Trophoblast cell (in vitro differentiated cells and primary cell): ENCODE measurements at regions not wholly inside any gene's neighbourhood (a gene's known extent, or its start where the extent isn't known, plus 50 kb on each side); places are given as distances from the start of the nearest gene placed in this dataset.

Experiments used
- DNase-seq, 2 donors: peaks; one replicate each; pipeline ENCODE4 v3.0.0-alpha.2; 2016
- H2AFZ ChIP-seq: 2 replicates; pipeline ENCODE4 v1.6.1; 2013; ENCODE audit warnings: low read length, moderate library complexity, mild to moderate bottlenecking; ENCODE audit not compliant: insufficient read depth, poor library complexity
- H2AK5ac ChIP-seq: 2 replicates; pipeline ENCODE4 v1.6.1; 2013; ENCODE audit warnings: mild to moderate bottlenecking, low read length
- H2BK120ac ChIP-seq: 2 replicates; pipeline ENCODE4 v1.6.1; 2013; ENCODE audit warnings: low read length, mild to moderate bottlenecking, moderate library complexity; ENCODE audit not compliant: insufficient read depth, poor library complexity
- H2BK12ac ChIP-seq: 2 replicates; pipeline ENCODE4 v1.6.1; 2013; ENCODE audit warnings: mild to moderate bottlenecking, low read length, moderate library complexity
- H2BK5ac ChIP-seq: 2 replicates; pipeline ENCODE4 v1.6.1; 2013; ENCODE audit warnings: low read length, low read depth, moderate library complexity, mild to moderate bottlenecking; ENCODE audit not compliant: poor library complexity
- H3K14ac ChIP-seq: 2 replicates; pipeline ENCODE4 v1.6.1; 2013; ENCODE audit warnings: mild to moderate bottlenecking, low read length
- H3K18ac ChIP-seq: 2 replicates; pipeline ENCODE4 v1.6.1; 2013; ENCODE audit warnings: mild to moderate bottlenecking, low read length
- H3K23ac ChIP-seq: 2 replicates; pipeline ENCODE4 v1.6.1; 2013; ENCODE audit warnings: low read length
- H3K27ac ChIP-seq: 2 replicates; pipeline ENCODE4 v1.5.1; 2013; ENCODE audit warnings: low read depth, mild to moderate bottlenecking, inconsistent platforms, low read length, moderate library complexity
- H3K27me3 ChIP-seq: 2 replicates; pipeline ENCODE4 v1.6.1; 2013; ENCODE audit warnings: inconsistent platforms, mild to moderate bottlenecking, low read length, moderate library complexity; ENCODE audit not compliant: insufficient read depth
- H3K36me3 ChIP-seq, 2 experiments: 1 replicate in 1 of 2; 2 replicates in 1 of 2; pipeline ENCODE4 v1.6.1; 2013; ENCODE audit warnings: low read length in 2 of 2, mild to moderate bottlenecking in 2 of 2, moderate library complexity in 1 of 2; ENCODE audit not compliant: insufficient read depth in 2 of 2, control insufficient read depth in 1 of 2
- H3K4ac ChIP-seq: 2 replicates; pipeline ENCODE4 v1.6.1; 2013; ENCODE audit warnings: low read depth, mild to moderate bottlenecking, low read length, moderate library complexity
- H3K4me1 ChIP-seq, 2 experiments: 1 replicate in 1 of 2; 2 replicates in 1 of 2; pipeline ENCODE4 v1.6.1; 2013; ENCODE audit warnings: low read length in 2 of 2, mild to moderate bottlenecking in 2 of 2, moderate library complexity in 1 of 2; ENCODE audit not compliant: insufficient read depth in 2 of 2, control insufficient read depth in 1 of 2
- H3K4me2 ChIP-seq: 2 replicates; pipeline ENCODE4 v1.6.1; 2013; ENCODE audit warnings: inconsistent platforms, mild to moderate bottlenecking, low read length, moderate library complexity
- H3K4me3 ChIP-seq: 2 replicates; pipeline ENCODE4 v1.5.1; 2013; ENCODE audit warnings: mild to moderate bottlenecking, low read depth, low read length, inconsistent platforms
- H3K79me1 ChIP-seq: one replicate; pipeline ENCODE4 v1.6.1; 2013; ENCODE audit warnings: low read length
- H3K79me2 ChIP-seq: 2 replicates; pipeline ENCODE4 v1.6.1; 2013; ENCODE audit warnings: low read length, mild to moderate bottlenecking; ENCODE audit not compliant: control insufficient read depth, insufficient read depth, poor library complexity
- H3K9ac ChIP-seq: 2 replicates; pipeline ENCODE4 v1.6.1; 2013; ENCODE audit warnings: mild to moderate bottlenecking, low read length
- H3K9me3 ChIP-seq: 2 replicates; pipeline ENCODE4 v1.6.1; 2013; ENCODE audit warnings: low read depth, mild to moderate bottlenecking, control low read depth, inconsistent platforms, low read length; ENCODE audit not compliant: insufficient read depth
- H4K12ac ChIP-seq: 2 replicates; pipeline ENCODE4 v1.6.1; 2013; ENCODE audit warnings: low read depth, mild to moderate bottlenecking, low read length, moderate library complexity
- H4K8ac ChIP-seq: 2 replicates; pipeline ENCODE4 v1.6.1; 2013; ENCODE audit warnings: low read depth, mild to moderate bottlenecking, low read length, moderate library complexity
- H4K91ac ChIP-seq: one replicate; pipeline ENCODE4 v1.6.1; 2013; ENCODE audit warnings: low read depth, mild to moderate bottlenecking, low read length, moderate library complexity
- WGBS: extraction: QIAGEN DNeasy Blood & Tissue Kit; methylation state at CpG from one replicate; pipeline ENCODE4 v1.1.7; 2013; ENCODE audit warnings: missing lambda C conversion rate; ENCODE audit not compliant: insufficient read length, insufficient coverage; ENCODE audit errors: extremely low coverage; 5-methylcytosine and 5-hydroxymethylcytosine counted together

GRCh38 chr20:55009066-55009465, 533.7 kb downstream of the DOK5 start:
- no peaks in the 10 kb centered on the region for H3K9me3 ChIP-seq
- H2BK5ac ChIP-seq, result no peak overlapping the region
- H3K14ac ChIP-seq, result no peak overlapping the region
- H3K4ac ChIP-seq, result no peak overlapping the region
- no peak overlapping the region for H2AFZ ChIP-seq
- H3K4me2 ChIP-seq, result no peak overlapping the region
- no peak overlapping the region for H3K27ac ChIP-seq
- no peak overlapping the region for H2AK5ac ChIP-seq
- no peak overlapping the region for H3K9ac ChIP-seq
- H3K27me3 ChIP-seq, result no peaks in the 10 kb centered on the region
- no peak for DNase-seq
- H3K23ac ChIP-seq, result no peak overlapping the region
- no peak overlapping the region for H3K4me3 ChIP-seq
- H4K8ac ChIP-seq, result no peak overlapping the region
- no peaks in the 10 kb centered on the region for H3K79me1 ChIP-seq
- H4K12ac ChIP-seq, result no peak overlapping the region
- no peaks in the 10 kb centered on the region for H3K79me2 ChIP-seq
- no peak overlapping the region for H3K18ac ChIP-seq
- no peaks in the 10 kb centered on the region for H3K4me1 ChIP-seq
- no peaks in the 10 kb centered on the region for H3K36me3 ChIP-seq
- no peak overlapping the region for H4K91ac ChIP-seq
- no CpG with 5 or more reads among the region's 2 CpGs for WGBS
- no peak overlapping the region for H2BK12ac ChIP-seq
- H2BK120ac ChIP-seq, result no peak overlapping the region

- H3K79me1 ChIP-seq, result no peaks in the 10 kb centered on the region
- no peak overlapping the region for H4K91ac ChIP-seq
- H3K79me2 ChIP-seq, result no peaks in the 10 kb centered on the region
- no peak overlapping the region for H3K23ac ChIP-seq
- H3K36me3 ChIP-seq, result no peaks in the 10 kb centered on the region
- H3K4me1 ChIP-seq, result no peaks in the 10 kb centered on the region
- no peak overlapping the region for H2AFZ ChIP-seq
- H2BK120ac ChIP-seq, result no peak overlapping the region
- H3K27ac ChIP-seq, result no peak overlapping the region
- no peaks in the 10 kb centered on the region for H3K9me3 ChIP-seq
- WGBS, result no CpG with 5 or more reads among the region's 3 CpGs
- no peak overlapping the region for H4K8ac ChIP-seq
- H2BK5ac ChIP-seq, result no peak overlapping the region
- no peak overlapping the region for H2BK12ac ChIP-seq
- H4K12ac ChIP-seq, result no peak overlapping the region
- H3K14ac ChIP-seq, result no peak overlapping the region
- H3K4me2 ChIP-seq, result no peak overlapping the region
- no peak overlapping the region for H3K4ac ChIP-seq
- no peak overlapping the region for H3K18ac ChIP-seq
- H3K4me3 ChIP-seq, result no peak overlapping the region
- H3K9ac ChIP-seq, result no peak overlapping the region
- DNase-seq, result no peak
- H3K27me3 ChIP-seq, result no peaks in the 10 kb centered on the region
- H2AK5ac ChIP-seq, result no peak overlapping the region
These were observed 528.7 kb downstream of the DOK5 start for GRCh38 chr20:55004044-55004443.

GRCh38 chr20:54995553-54995952, 520.2 kb downstream of the DOK5 start:
- no peak overlapping the region for H3K23ac ChIP-seq
- no peak overlapping the region for H4K8ac ChIP-seq
- no peak for DNase-seq
- no peak overlapping the region for H2BK12ac ChIP-seq
- no CpG with 5 or more reads among the region's 5 CpGs for WGBS
- no peaks in the 10 kb centered on the region for H3K36me3 ChIP-seq
- no peak overlapping the region for H3K4me2 ChIP-seq
- no peak overlapping the region for H2BK5ac ChIP-seq
- H3K27ac ChIP-seq, result no peak overlapping the region
- no peak overlapping the region for H2BK120ac ChIP-seq
- H4K91ac ChIP-seq, result no peak overlapping the region
- H3K79me2 ChIP-seq, result no peaks in the 10 kb centered on the region
- H3K4me3 ChIP-seq, result no peak overlapping the region
- H3K27me3 ChIP-seq, result no peaks in the 10 kb centered on the region
- no peak overlapping the region for H3K18ac ChIP-seq
- H3K4me1 ChIP-seq, result no peaks in the 10 kb centered on the region
- no peak overlapping the region for H3K4ac ChIP-seq
- H3K9me3 ChIP-seq, result no peaks in the 10 kb centered on the region
- no peak overlapping the region for H2AFZ ChIP-seq
- H3K79me1 ChIP-seq, result no peaks in the 10 kb centered on the region
- no peak overlapping the region for H3K14ac ChIP-seq
- no peak overlapping the region for H2AK5ac ChIP-seq
- no peak overlapping the region for H3K9ac ChIP-seq
- no peak overlapping the region for H4K12ac ChIP-seq

GRCh38 chr20:54995011-54995410, 519.6 kb downstream of the DOK5 start:
- H4K8ac ChIP-seq, result no peak overlapping the region

More at GRCh38 chr20:54995011-54995410, 519.6 kb downstream of the DOK5 start:
- Histone ChIP-seq H3K4me3 (no peak overlapping the region), H2BK120ac (no peak overlapping the region), H3K9me3 (no peaks in the 10 kb centered on the region), H4K12ac (no peak overlapping the region), H3K4me2 (no peak overlapping the region), H3K23ac (no peak overlapping the region), H3K4me1 (no peaks in the 10 kb centered on the region), H3K4ac (no peak overlapping the region), H3K36me3 (no peaks in the 10 kb centered on the region), H3K27ac (no peak overlapping the region), H2BK12ac (no peak overlapping the region), H3K27me3 (no peaks in the 10 kb centered on the region), H2AFZ (no peak overlapping the region), H3K14ac (no peak overlapping the region), H4K91ac (no peak overlapping the region), H3K79me2 (no peaks in the 10 kb centered on the region), H3K9ac (no peak overlapping the region), H3K18ac (no peak overlapping the region), H2BK5ac (no peak overlapping the region), H3K79me1 (no peaks in the 10 kb centered on the region), H2AK5ac (no peak overlapping the region)
- WGBS, result no CpG with 5 or more reads among the region's 4 CpGs
- DNase-seq, result no peak
